HEK293T (cell line): ENCODE measurements at regions not wholly inside any gene's neighbourhood (a gene's known extent, or its start where the extent isn't known, plus 50 kb on each side); places are given as distances from the start of the nearest gene placed in this dataset.

Experiments
- BHLHE40 ChIP-seq: fragments of 450-650 bp; IDR thresholded peaks from 2 replicates; pipeline ENCODE4 v1.6.1; 2016; ENCODE audit warnings: mild to moderate bottlenecking, moderate library complexity, borderline replicate concordance
- HDGF ChIP-seq: fragments of 450-650 bp; IDR thresholded peaks from 2 replicates; pipeline ENCODE4 v1.6.1; 2017; ENCODE audit warnings: antibody characterized with exemption, borderline replicate concordance
- NFRKB ChIP-seq: fragments of 450-650 bp; IDR thresholded peaks from 2 replicates; pipeline ENCODE4 v1.6.1; 2016; ENCODE audit warnings: mild to moderate bottlenecking, moderate library complexity
- SUZ12 ChIP-seq: fragments of 450-650 bp; IDR thresholded peaks from 2 replicates; pipeline ENCODE4 v1.6.1; 2016; ENCODE audit warnings: mild to moderate bottlenecking
- TARDBP ChIP-seq: fragments of 450-650 bp; IDR thresholded peaks from 2 replicates; pipeline ENCODE4 v1.6.1; 2016
- TF ChIP-seq, protein P1 (sequence below): fragments of 450-650 bp; IDR thresholded peaks from 2 replicates; pipeline ENCODE4 v1.6.1; 2016

DNA sequence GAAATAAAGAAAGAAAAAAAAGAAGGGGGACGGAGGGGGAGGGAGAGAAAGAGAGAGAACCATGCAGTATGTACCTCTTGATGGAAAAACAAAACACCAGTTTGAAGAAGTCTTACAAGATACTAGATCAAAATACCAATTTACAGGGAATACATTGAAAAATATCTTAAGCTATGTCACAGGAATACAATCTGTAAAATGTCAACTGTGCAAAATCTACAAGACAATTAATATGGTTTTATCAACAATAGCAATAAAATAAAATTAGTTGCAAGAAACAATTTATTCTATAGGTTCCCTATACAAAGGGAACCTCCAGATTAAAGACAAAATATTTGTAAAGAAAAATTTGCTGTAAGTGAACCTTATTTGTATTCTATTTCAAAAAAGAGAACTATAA, 98.3 kb upstream of the CABCOCO1 start:
- no peak for TF ChIP-seq BHLHE40
- TF ChIP-seq HDGF: no peak
- no peak for TF ChIP-seq TARDBP
- no peak for TF ChIP-seq SUZ12
- TF ChIP-seq, protein P1, sequence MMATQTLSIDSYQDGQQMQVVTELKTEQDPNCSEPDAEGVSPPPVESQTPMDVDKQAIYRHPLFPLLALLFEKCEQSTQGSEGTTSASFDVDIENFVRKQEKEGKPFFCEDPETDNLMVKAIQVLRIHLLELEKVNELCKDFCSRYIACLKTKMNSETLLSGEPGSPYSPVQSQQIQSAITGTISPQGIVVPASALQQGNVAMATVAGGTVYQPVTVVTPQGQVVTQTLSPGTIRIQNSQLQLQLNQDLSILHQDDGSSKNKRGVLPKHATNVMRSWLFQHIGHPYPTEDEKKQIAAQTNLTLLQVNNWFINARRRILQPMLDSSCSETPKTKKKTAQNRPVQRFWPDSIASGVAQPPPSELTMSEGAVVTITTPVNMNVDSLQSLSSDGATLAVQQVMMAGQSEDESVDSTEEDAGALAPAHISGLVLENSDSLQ: no peak
- TF ChIP-seq NFRKB: no peak
